NOMO-1 treated with dmso at 0.1 percent for 144 hours (cell line): ENCODE measurements at regions not wholly inside any gene's neighbourhood (a gene's known extent, or its start where the extent isn't known, plus 50 kb on each side); places are given as distances from the start of the nearest gene placed in this dataset.
"Not testable (repeated sequence)": the region's sequence is repeated elsewhere in the genome, so short reads cannot be mapped to it uniquely, and the experiment has no call there.

ENCODE experiments used
- DNase-seq: peaks from one replicate; lab custom pipeline; 2025; ENCODE audit not compliant: unreplicated experiment; lab: John Stamatoyannopoulos, UW

GRCh38 chr3:198147213-198147612 lies 187.2 kb downstream of the LMLN start:
- not testable (repeated sequence) for DNase-seq

GRCh38 chr3:198147993-198148392 lies 188.0 kb downstream of the LMLN start:
- DNase-seq: not testable (repeated sequence)

- not testable (repeated sequence) for DNase-seq
These were observed 189.9 kb downstream of the LMLN start for GRCh38 chr3:198149904-198150303.

- not testable (repeated sequence) for DNase-seq
These were observed 191.8 kb downstream of the LMLN start for GRCh38 chr3:198151867-198152266.

DNA sequence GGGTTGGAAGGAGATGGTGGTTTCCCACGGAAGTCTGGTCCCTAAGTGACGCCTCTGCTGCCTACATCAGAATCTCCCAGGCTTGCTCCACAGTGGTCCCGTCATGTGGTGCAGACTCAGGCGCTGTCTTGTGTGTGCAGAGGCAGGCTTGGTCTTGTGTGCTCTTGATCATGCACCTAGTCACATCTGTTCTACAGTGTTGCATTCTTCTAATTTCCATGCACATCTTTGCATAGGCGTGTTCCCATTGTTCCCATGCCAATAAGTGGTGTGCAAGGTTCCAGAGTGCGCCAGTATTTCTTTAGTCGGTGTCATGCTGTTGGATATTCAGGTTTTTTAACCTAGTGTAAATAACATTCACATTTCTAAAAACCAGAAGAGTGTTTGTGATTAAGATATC lies 195.8 kb downstream of the LMLN start:
- DNase-seq: not testable (repeated sequence)

DNA sequence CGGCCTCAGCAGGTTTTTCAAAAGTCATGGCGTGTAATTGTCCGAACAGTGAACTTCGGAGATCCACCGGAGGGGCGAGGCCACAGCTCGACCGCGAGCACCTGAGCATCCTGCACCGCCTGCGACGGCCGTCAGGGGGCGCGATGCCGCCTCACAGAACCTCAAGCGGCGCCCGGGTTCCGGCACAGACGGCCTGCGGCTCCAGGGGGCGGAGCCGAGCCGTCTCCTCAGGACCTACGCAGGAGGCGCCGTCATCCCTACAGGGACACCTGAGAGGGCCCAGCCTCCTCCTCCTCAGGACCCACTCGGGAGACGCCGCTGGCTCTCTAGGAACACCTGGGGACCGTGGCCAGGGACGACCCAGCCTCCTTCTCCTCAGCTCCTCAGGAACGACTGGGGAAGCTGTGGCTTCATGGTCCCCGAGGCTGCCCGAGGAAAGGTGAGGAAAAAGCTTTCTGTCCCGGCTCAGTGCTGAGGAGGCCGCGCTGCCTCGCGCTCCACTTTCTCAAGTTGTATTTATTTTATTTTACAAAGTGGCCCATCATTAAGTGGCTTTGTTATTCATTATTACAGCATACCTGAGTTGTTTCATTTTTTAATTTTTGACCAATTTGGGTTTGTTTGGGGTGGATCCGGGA lies 197.3 kb downstream of the LMLN start:
- DNase-seq: not testable (repeated sequence)

DNA sequence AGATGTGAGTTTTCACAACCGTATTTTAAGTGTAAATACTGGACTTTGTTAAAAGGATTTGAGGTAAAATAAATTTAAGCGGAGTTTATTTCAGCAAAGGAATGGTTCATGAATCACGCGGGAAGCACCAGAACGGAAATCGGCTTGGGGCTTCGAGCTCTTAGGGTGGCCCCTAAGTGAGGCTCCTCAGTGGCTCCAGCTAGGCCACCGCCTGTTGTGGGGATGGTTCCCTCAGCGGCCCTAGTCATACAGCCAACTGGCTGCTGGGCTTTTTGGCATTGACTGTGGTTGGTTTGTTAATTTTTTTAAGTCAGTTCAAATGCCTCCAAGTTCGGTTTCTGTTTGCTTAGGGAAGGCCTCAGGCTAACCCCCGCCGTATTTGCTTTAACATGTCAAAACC lies 198.0 kb downstream of the LMLN start:
- not testable (repeated sequence) for DNase-seq

DNA sequence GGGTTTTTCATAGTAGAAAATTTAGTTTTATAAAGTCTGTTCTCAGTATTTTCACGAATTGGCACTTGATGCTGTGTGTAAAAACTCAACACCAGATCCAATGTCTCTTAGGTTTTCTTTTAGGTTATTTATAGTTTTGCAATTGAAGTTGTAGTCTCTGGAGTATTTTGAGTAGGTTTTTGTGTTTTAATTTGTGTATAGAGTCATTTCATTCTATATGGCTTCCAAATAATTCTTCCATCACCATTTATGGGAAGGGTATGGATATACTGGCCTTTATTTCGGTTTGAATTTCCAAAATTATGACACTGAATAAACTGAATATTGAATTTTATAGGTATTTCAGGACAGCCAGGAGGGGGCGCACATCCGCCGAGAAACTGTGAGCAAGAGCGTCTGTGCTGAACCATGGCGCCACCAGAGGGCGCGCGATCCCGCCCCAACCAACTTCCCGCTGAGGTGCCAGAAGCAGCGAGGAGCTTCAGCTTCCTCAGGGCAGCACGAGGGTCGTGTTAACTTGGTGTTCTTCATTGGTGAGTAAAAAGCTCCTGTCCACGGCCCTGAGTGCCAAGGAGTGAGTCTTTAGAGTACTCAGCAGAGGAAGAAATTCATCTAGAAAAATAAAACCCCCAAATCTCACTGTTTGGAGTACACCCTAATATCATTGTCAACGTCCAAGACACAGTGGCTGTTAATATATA lies 207.5 kb downstream of the LMLN start:
- not testable (repeated sequence) for DNase-seq

DNA sequence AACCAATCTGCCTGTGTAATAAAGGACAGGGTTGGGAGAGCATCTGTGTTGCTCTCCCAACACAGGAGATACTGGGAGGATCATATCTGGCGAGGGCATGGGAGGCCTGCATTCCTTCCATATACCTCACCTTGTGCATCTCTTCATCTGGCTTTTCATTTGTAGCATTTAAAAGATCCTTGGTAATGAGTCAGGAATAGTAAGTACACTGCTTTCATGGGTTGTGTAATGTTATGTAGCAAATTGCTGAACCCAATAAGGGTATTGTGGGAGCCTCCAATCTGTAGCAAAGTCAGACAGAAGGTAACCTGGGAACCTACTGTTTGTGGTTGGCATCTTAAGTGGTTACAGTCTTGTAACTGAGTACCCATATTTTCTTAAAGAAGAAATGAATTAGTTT lies 210.8 kb downstream of the LMLN start:
- not testable (repeated sequence) for DNase-seq

DNA sequence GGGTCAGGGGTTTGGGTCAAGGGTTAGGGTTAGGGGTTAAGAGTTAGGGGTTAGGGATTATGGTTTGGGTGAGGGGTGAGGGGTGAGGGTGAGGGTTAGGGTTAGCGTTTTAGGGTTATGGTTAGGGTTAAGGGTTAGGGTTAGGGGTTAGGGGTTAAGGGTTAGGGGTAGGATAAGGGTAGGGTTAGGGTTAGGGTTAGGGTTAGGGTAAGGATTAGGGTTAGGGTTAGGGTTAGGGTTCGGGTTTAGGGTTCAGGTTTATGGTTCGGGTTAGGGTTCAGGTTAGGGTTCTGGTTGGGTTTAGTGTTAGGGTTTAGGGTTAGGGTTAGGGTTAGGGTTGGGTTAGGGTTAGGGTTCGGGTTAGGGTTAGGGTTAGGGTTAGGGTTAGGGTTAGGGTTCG lies 213.1 kb downstream of the LMLN start:
- not testable (repeated sequence) for DNase-seq

- not testable (repeated sequence) for DNase-seq
These were observed 214.0 kb downstream of the LMLN start for GRCh38 chr3:198173929-198174574.
